HepG2 (cell line): ENCODE measurements at regions not wholly inside any gene's neighbourhood (a gene's known extent, or its start where the extent isn't known, plus 50 kb on each side); places are given as distances from the start of the nearest gene placed in this dataset.

Source experiments
- KDM2A ChIP-seq: sonication (generic); formaldehyde crosslinking; IDR thresholded peaks from 2 replicates; pipeline ENCODE4 v1.4.0; 2020; ENCODE audit warnings: low read depth, missing genetic modification reagents, borderline replicate concordance
- POLR2AphosphoS5 ChIP-seq: IDR thresholded peaks from 2 replicates; pipeline ENCODE4 v1.6.1; 2012; ENCODE audit warnings: low read depth, low read length
- RFX5 ChIP-seq: IDR thresholded peaks from 2 replicates; pipeline ENCODE4 v1.6.1; 2011; ENCODE audit warnings: low read depth, low read length, improper control_type of control experiment
- SIN3A ChIP-seq: IDR thresholded peaks from 2 replicates; pipeline ENCODE4 v1.6.1; 2011; ENCODE audit warnings: low read depth, mild to moderate bottlenecking, control low read depth, low read length, borderline replicate concordance
- ZBTB34 ChIP-seq: sonication (generic); formaldehyde crosslinking; IDR thresholded peaks from 2 replicates; pipeline ENCODE4 v1.8.0; 2022; ENCODE audit warnings: mild to moderate bottlenecking, missing genetic modification reagents
- ZNF3 ChIP-seq: IDR thresholded peaks from 2 replicates; pipeline ENCODE4 v1.7.0; 2017; ENCODE audit warnings: inconsistent platforms
- ZNF691 ChIP-seq: sonication (generic); formaldehyde crosslinking; IDR thresholded peaks from 2 replicates; pipeline ENCODE4 v1.4.0; 2020; ENCODE audit warnings: missing genetic modification reagents, low read depth, mild to moderate bottlenecking, borderline replicate concordance
- TF ChIP-seq, protein P1 (sequence below): sonication (generic); formaldehyde crosslinking; IDR thresholded peaks from 2 replicates; pipeline ENCODE4 v1.5.0; 2020; ENCODE audit warnings: mild to moderate bottlenecking, missing genetic modification reagents, moderate library complexity
- TF ChIP-seq, protein P2 (sequence below), 2 experiments: fragments of 450-650 bp in 1 of 2; sonication (generic) in 1 of 2; formaldehyde crosslinking in 1 of 2; IDR thresholded peaks; 2 replicates each; pipeline versions ENCODE4 v1.6.1 to v1.8.0; 2016 to 2022; ENCODE audit warnings: antibody characterized with exemption in 1 of 2, mild to moderate bottlenecking in 1 of 2, missing genetic modification reagents in 1 of 2

- TF ChIP-seq, protein P1, sequence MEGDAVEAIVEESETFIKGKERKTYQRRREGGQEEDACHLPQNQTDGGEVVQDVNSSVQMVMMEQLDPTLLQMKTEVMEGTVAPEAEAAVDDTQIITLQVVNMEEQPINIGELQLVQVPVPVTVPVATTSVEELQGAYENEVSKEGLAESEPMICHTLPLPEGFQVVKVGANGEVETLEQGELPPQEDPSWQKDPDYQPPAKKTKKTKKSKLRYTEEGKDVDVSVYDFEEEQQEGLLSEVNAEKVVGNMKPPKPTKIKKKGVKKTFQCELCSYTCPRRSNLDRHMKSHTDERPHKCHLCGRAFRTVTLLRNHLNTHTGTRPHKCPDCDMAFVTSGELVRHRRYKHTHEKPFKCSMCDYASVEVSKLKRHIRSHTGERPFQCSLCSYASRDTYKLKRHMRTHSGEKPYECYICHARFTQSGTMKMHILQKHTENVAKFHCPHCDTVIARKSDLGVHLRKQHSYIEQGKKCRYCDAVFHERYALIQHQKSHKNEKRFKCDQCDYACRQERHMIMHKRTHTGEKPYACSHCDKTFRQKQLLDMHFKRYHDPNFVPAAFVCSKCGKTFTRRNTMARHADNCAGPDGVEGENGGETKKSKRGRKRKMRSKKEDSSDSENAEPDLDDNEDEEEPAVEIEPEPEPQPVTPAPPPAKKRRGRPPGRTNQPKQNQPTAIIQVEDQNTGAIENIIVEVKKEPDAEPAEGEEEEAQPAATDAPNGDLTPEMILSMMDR (CRISPR knock-in tag): no peak
- no peak for TF ChIP-seq KDM2A
- TF ChIP-seq POLR2AphosphoS5: no peak
- no peak for TF ChIP-seq ZBTB34 (CRISPR knock-in tag)
- TF ChIP-seq, protein P2, sequence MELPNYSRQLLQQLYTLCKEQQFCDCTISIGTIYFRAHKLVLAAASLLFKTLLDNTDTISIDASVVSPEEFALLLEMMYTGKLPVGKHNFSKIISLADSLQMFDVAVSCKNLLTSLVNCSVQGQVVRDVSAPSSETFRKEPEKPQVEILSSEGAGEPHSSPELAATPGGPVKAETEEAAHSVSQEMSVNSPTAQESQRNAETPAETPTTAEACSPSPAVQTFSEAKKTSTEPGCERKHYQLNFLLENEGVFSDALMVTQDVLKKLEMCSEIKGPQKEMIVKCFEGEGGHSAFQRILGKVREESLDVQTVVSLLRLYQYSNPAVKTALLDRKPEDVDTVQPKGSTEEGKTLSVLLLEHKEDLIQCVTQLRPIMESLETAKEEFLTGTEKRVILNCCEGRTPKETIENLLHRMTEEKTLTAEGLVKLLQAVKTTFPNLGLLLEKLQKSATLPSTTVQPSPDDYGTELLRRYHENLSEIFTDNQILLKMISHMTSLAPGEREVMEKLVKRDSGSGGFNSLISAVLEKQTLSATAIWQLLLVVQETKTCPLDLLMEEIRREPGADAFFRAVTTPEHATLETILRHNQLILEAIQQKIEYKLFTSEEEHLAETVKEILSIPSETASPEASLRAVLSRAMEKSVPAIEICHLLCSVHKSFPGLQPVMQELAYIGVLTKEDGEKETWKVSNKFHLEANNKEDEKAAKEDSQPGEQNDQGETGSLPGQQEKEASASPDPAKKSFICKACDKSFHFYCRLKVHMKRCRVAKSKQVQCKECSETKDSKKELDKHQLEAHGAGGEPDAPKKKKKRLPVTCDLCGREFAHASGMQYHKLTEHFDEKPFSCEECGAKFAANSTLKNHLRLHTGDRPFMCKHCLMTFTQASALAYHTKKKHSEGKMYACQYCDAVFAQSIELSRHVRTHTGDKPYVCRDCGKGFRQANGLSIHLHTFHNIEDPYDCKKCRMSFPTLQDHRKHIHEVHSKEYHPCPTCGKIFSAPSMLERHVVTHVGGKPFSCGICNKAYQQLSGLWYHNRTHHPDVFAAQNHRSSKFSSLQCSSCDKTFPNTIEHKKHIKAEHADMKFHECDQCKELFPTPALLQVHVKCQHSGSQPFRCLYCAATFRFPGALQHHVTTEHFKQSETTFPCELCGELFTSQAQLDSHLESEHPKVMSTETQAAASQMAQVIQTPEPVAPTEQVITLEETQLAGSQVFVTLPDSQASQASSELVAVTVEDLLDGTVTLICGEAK (IDR thresholded peaks at IDR 0.05): no peak
- TF ChIP-seq, protein P2 (CRISPR knock-in tag; IDR thresholded peaks at IDR 0.05): no peak
- TF ChIP-seq ZNF691 (CRISPR knock-in tag): no peak
- TF ChIP-seq ZNF3 (CRISPR knock-in tag): no peak
- no peak for TF ChIP-seq RFX5
- TF ChIP-seq SIN3A: no peak
Measured at GRCh38 chr1:36692465-36693160, 209.9 kb upstream of the CSF3R start.
